Spleen (tissue), 11 donors: ENCODE measurements at regions not wholly inside any gene's neighbourhood (a gene's known extent, or its start where the extent isn't known, plus 50 kb on each side); places are given as distances from the start of the nearest gene placed in this dataset.
"Not testable (repeated sequence)": the region's sequence is repeated elsewhere in the genome, so short reads cannot be mapped to it uniquely, and the experiment has no call there.

Experiments
- DNase-seq: peaks from one replicate; pipeline ENCODE4 v3.0.0-alpha.2; 2020
- H3K27ac ChIP-seq, 8 donors: fragments of 200-600 bp; sonication (generic) in 7 of 8; 1 replicate in 4 of 8; 2 replicates in 4 of 8; pipeline versions ENCODE4 v1.5.0 to v1.8.0; 2016 to 2021; ENCODE audit warnings: inconsistent platforms in 4 of 8, mild to moderate bottlenecking in 4 of 8, moderate library complexity in 1 of 8
- H3K27me3 ChIP-seq, 7 donors: fragments of 200-600 bp; sonication (generic) in 6 of 7; replicated peaks in 1 of 7; 1 replicate in 4 of 7; 2 replicates in 3 of 7; pipeline versions ENCODE4 v1.5.0 to v1.8.0; 2016 to 2021; ENCODE audit warnings: inconsistent platforms in 3 of 7, mild to moderate bottlenecking in 1 of 7
- H3K36me3 ChIP-seq, 6 donors: fragments of 200-600 bp; sonication (generic) in 5 of 6; 1 replicate in 4 of 6; 2 replicates in 2 of 6; pipeline versions ENCODE4 v1.5.0 to v1.8.0; 2016 to 2021; ENCODE audit warnings: inconsistent platforms in 2 of 6
- H3K4me1 ChIP-seq, 6 donors: fragments of 200-600 bp; sonication (generic) in 5 of 6; 1 replicate in 3 of 6; 2 replicates in 3 of 6; pipeline versions ENCODE4 v1.5.0 to v1.8.0; 2016 to 2021; ENCODE audit warnings: inconsistent platforms in 3 of 6
- H3K4me3 ChIP-seq, 8 donors: fragments of 200-600 bp; sonication (generic) in 7 of 8; 1 replicate in 4 of 8; 2 replicates in 4 of 8; pipeline versions ENCODE4 v1.5.0 to v1.8.0; 2016 to 2021; ENCODE audit warnings: inconsistent platforms in 4 of 8, mild to moderate bottlenecking in 4 of 8, moderate library complexity in 2 of 8
- H3K9me3 ChIP-seq, 8 donors: fragments of 200-600 bp; sonication (generic) in 7 of 8; 1 replicate in 4 of 8; 2 replicates in 4 of 8; pipeline versions ENCODE4 v1.5.0 to v1.8.0; 2016 to 2021; ENCODE audit warnings: inconsistent platforms in 4 of 8
- POLR2A ChIP-seq, 3 donors: fragments of 450-650 bp; IDR thresholded peaks; one replicate each; pipeline ENCODE4 v1.5.1; 2017; ENCODE audit warnings: antibody characterized with exemption in 3 of 3, mild to moderate bottlenecking in 1 of 3
- POLR2AphosphoS5 ChIP-seq, 3 donors: sonication (generic); formaldehyde crosslinking; IDR thresholded peaks; one replicate each; pipeline ENCODE4 v1.5.1; 2017; ENCODE audit warnings: antibody characterized with exemption in 3 of 3
- WGBS, 5 donors: extraction: QIAGEN DNeasy Blood & Tissue Kit in 3 of 5; methylation state at CpG; one replicate each; pipeline versions ENCODE4 v1.1.5 to v1.1.7; 2013 to 2018; 5-methylcytosine and 5-hydroxymethylcytosine counted together
- intact Hi-C: fragments of 100-400 bp; cut with DNase I; formaldehyde crosslinking; loops from one replicate; pipeline ENCODE4 v1.15.0; 2023; ENCODE audit warnings: low total_unique reads
- TF ChIP-seq, protein P1 (sequence below), 11 experiments: fragments of 200-600 bp in 7 of 11; fragments of 450-650 bp in 4 of 11; sonication (generic) in 4 of 11; IDR thresholded peaks in 8 of 11; conservative IDR thresholded peaks in 3 of 11; 1 replicate in 7 of 11; 2 replicates in 4 of 11; pipeline versions ENCODE4 v1.4.0 to v1.8.0; 2016 to 2021; ENCODE audit warnings: antibody characterized with exemption in 11 of 11, inconsistent platforms in 4 of 11, mild to moderate bottlenecking in 1 of 11
- donor health status: healthy with polysubstance abuse.
- donor health status: DM: no; HTN: no; CAD: no; lungs with moderate emphysema.
- donor health status: DM: no; HTN: no; CAD: no.
- donor health status: Bipolar disorder and iron deficiency.
- donor health status: healthy.
- donor health status: DM: no; HTN: no; CAD: no.
- donor health status: DM: yes; HTN: yes; CAD: no.

DNA sequence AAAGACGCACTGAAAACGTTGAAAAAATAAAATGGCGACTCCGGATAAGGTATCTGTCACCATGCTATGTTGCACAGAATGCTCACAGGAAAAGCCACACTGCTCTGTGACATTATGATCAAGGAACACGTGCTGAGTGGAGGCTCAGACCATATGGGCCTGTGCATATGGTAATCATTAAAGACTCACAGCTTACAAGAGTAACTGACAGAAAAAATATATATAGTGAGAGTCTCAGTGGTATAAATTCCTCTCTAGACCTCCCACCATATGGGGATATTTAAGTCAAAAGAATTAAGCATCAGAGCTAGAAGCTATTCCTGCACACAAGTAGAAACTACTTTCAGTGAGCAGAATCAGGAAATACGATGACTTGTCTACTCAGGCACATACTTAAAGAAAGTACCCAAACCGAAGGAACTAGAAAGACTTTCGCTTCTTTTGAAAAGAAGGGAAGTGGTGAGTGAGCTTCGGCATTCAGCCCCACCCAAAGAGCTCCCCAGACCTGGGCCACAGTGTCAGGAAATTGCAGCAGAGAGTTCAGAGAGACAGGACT is 65.1 kb upstream of the MPP7 start:
- Histone ChIP-seq H3K27me3 (no peaks in the 10 kb centered on the region), H3K4me1 (peaks cover 3 to 44% (median 25%) of the 10 kb centered on the region in 6 donors), H3K4me3 (peak overlapping the region in 1 of 8 donors; percentile 9), H3K36me3 (no peaks in the 10 kb centered on the region), H3K27ac (peak overlapping the region; percentile 60 to 88 (median 84)), H3K9me3 (no peaks in the 10 kb centered on the region)
- DNase-seq, result peak; percentile 86
- WGBS, 5 donors, result 40 to 50% (median 46%) methylated on average over 9 of the region's 9 CpGs
- TF ChIP-seq, protein P1, sequence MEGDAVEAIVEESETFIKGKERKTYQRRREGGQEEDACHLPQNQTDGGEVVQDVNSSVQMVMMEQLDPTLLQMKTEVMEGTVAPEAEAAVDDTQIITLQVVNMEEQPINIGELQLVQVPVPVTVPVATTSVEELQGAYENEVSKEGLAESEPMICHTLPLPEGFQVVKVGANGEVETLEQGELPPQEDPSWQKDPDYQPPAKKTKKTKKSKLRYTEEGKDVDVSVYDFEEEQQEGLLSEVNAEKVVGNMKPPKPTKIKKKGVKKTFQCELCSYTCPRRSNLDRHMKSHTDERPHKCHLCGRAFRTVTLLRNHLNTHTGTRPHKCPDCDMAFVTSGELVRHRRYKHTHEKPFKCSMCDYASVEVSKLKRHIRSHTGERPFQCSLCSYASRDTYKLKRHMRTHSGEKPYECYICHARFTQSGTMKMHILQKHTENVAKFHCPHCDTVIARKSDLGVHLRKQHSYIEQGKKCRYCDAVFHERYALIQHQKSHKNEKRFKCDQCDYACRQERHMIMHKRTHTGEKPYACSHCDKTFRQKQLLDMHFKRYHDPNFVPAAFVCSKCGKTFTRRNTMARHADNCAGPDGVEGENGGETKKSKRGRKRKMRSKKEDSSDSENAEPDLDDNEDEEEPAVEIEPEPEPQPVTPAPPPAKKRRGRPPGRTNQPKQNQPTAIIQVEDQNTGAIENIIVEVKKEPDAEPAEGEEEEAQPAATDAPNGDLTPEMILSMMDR (IDR thresholded peaks at IDR 0.05 in 8 of 11, conservative IDR thresholded peaks at IDR 0.05 in 3 of 11), result no peak
- TF ChIP-seq POLR2AphosphoS5 (IDR thresholded peaks at IDR 0.05), result peak in 1 of 3 donors; percentile 66
- intact Hi-C loops, result no loop called here

DNA sequence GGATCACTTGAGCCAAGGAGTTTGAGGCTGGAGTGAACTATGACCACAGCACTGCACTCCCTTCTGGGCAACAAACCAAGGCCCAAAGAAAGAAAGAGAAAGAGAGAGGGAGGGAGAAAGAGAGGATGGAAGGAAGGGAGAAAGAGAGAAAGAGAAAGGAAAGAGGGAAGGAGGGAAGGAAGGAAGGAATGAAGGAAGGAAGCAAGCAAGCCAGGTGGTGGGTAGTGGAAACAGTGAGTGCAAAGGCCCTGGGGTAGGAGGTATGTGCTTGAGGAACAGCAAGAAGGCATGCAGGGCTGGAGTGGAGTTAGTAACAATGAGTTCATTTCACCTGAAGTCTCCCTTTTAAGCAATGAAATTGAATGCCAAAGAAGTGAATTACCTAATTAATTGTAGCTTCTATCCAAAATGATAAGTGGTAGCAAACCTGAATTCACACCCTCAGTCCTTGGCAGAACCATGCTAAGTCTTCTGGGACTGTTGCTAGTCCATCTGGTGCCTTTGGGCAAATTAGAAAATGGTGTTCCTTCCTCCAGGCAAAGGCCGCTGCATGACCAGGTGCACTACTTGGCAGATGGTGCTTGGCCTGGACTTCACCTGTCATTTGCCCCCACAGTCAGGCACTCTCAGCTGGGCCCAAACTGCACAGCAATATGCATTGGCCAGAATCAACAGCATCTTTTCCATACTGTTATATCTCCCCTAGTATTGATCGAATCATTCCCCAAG is 67.4 kb upstream of the MPP7 start:
- no peaks in the 10 kb centered on the region for H3K36me3 ChIP-seq
- H3K27ac ChIP-seq, result no peak overlapping the region
- DNase-seq, result no peak
- H3K4me3 ChIP-seq, result no peak overlapping the region
- WGBS, 5 donors, result 88 to 100% (median 96%) methylated on average over 2 of the region's 2 CpGs
- intact Hi-C loops, result loop anchor here (10.0 kb wide), 1 partner anchor 65 kb away; the partner anchor contains the start of gene MPP7
- no peaks in the 10 kb centered on the region for H3K9me3 ChIP-seq
- TF ChIP-seq, protein P1 (IDR thresholded peaks at IDR 0.05 in 8 of 11, conservative IDR thresholded peaks at IDR 0.05 in 3 of 11), result no peak
- TF ChIP-seq POLR2AphosphoS5 (IDR thresholded peaks at IDR 0.05), result no peak
- TF ChIP-seq POLR2A (IDR thresholded peaks at IDR 0.05), result no peak
- peaks cover 3 to 43% (median 25%) of the 10 kb centered on the region in 6 donors for H3K4me1 ChIP-seq
- no peaks in the 10 kb centered on the region for H3K27me3 ChIP-seq

DNA sequence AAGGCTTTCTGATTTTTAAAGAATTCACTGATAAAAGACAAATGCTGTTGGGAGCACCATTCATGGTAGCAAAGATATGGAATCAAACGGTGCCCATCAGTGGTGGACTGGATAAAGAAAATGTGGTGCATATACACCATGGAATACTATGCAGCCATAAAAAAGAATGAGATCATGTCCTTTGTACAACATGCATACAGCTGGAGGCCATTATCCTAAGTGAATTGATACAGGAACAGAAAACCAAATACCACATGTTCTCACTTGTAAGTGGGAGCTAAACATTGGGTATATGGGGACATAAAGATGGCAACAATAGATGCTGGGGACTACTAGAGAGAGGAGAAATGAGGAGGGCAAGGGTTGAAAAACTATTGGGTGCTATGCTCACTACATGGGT is 68.8 kb upstream of the MPP7 start:
- intact Hi-C loops, result loop anchor here (10.0 kb wide), 1 partner anchor 67 kb away; the partner anchor contains the start of gene MPP7
- not testable (repeated sequence) for H3K27ac ChIP-seq
- WGBS, 5 donors, result 93 to 97% (median 94%) methylated on average over 1 of the region's 1 CpG

DNA sequence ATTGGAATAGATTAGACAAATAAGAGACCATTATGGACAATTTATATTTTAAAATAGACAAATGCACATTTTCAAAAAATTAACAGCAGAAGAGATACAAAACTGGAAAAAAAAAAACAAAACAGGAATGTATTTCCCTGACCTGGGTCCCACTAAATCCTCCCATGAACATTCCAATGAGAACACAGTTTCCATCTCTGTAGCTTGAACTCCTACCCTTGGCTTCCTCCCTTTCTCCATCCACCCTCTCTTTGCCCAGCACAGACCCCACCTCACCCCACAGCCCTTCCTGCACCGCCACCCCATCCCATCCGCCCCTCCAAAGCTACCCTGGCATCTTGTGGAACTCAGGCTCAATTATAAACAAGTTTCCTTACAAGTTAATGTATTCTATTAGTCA is 71.2 kb upstream of the MPP7 start:
- WGBS, 5 donors, result 72 to 91% (median 83%) methylated on average over 2 of the region's 2 CpGs
- TF ChIP-seq POLR2AphosphoS5 (IDR thresholded peaks at IDR 0.05) (no peak), POLR2A (IDR thresholded peaks at IDR 0.05) (no peak)
- TF ChIP-seq, protein P1 (IDR thresholded peaks at IDR 0.05 in 8 of 11, conservative IDR thresholded peaks at IDR 0.05 in 3 of 11), result no peak
- H3K4me3 ChIP-seq, result no peak overlapping the region
- peaks cover 0 to 5% (median under 1%) of the 10 kb centered on the region in 6 donors for H3K4me1 ChIP-seq
- H3K27ac ChIP-seq, result no peak overlapping the region
- H3K36me3 ChIP-seq, result no peaks in the 10 kb centered on the region
- no peak for DNase-seq
- no peaks in the 10 kb centered on the region for H3K9me3 ChIP-seq
- no peaks in the 10 kb centered on the region for H3K27me3 ChIP-seq
- intact Hi-C loops, result loop anchor here (10.0 kb wide), 1 partner anchor 69 kb away; the partner anchor contains the start of gene MPP7

More for the DNA sequence above, 68.8 kb upstream of the MPP7 start:
- H3K9me3 ChIP-seq, H3K27me3 ChIP-seq, H3K4me3 ChIP-seq, H3K36me3 ChIP-seq, DNase-seq: not testable (repeated sequence)
- peaks cover 3 to 29% (median 23%) of the 10 kb centered on the region in 6 donors for H3K4me1 ChIP-seq
